CD8-positive, alpha-beta memory T cell (primary cell): ENCODE measurements at regions not wholly inside any gene's neighbourhood (a gene's known extent, or its start where the extent isn't known, plus 50 kb on each side); places are given as distances from the start of the nearest gene placed in this dataset.

Source experiments
- CTCF ChIA-PET: fragments of 350-600 bp; sonication (Branson Sonifier 250); formaldehyde crosslinking; loops from one replicate; lab custom pipeline; 2021; ENCODE audit warnings: antibody characterized with exemption; lab: Charles Lee
- POLR2A ChIA-PET: fragments of 350-600 bp; sonication (Branson Sonifier 250); formaldehyde crosslinking; loops from one replicate; lab custom pipeline; 2021; ENCODE audit warnings: antibody characterized with exemption; lab: Charles Lee
- DNase-seq, 5 donors: peaks; one replicate each; pipeline versions ENCODE4 v3.0.0 to v3.0.0-alpha.2; 2020 to 2022; ENCODE audit warnings: mixed read lengths in 1 of 5
- H3K27ac ChIP-seq: one replicate; pipeline ENCODE4 v1.7.0; 2013; ENCODE audit warnings: low read depth, mild to moderate bottlenecking, low read length, moderate library complexity
- H3K27me3 ChIP-seq: 2 replicates; pipeline ENCODE4 v1.7.0; 2013; ENCODE audit warnings: low read length, mild to moderate bottlenecking; ENCODE audit not compliant: insufficient read depth, poor library complexity, severe bottlenecking
- H3K36me3 ChIP-seq: 2 replicates; pipeline ENCODE4 v1.7.0; 2013; ENCODE audit warnings: mild to moderate bottlenecking, low read length, moderate library complexity; ENCODE audit not compliant: insufficient read depth
- H3K4me1 ChIP-seq: 2 replicates; pipeline ENCODE4 v1.7.0; 2013; ENCODE audit warnings: mild to moderate bottlenecking, low read length, moderate library complexity; ENCODE audit not compliant: insufficient read depth
- H3K4me3 ChIP-seq: 2 replicates; pipeline ENCODE4 v1.7.0; 2013; ENCODE audit warnings: mild to moderate bottlenecking, low read length
- H3K9me3 ChIP-seq: 2 replicates; pipeline ENCODE4 v1.7.0; 2013; ENCODE audit warnings: mild to moderate bottlenecking, low read length
- H3K27ac Mint-ChIP-seq, 8 donors: one replicate each; pipeline ENCODE4 v1.8.0; 2020 to 2021; ENCODE audit warnings: mixed read lengths in 8 of 8, mild to moderate bottlenecking in 6 of 8, inconsistent platforms in 3 of 8, moderate library complexity in 3 of 8
- H3K27me3 Mint-ChIP-seq, 2 donors: one replicate each; pipeline ENCODE4 v1.8.0; 2020 to 2021; ENCODE audit warnings: mixed read lengths in 2 of 2, mild to moderate bottlenecking in 1 of 2, moderate library complexity in 1 of 2
- H3K36me3 Mint-ChIP-seq, 3 donors: one replicate each; pipeline ENCODE4 v1.8.0; 2020 to 2021; ENCODE audit warnings: mixed read lengths in 3 of 3, inconsistent platforms in 1 of 3, mild to moderate bottlenecking in 1 of 3
- H3K4me1 Mint-ChIP-seq, 3 donors: one replicate each; pipeline ENCODE4 v1.8.0; 2020 to 2021; ENCODE audit warnings: mixed read lengths in 3 of 3, inconsistent platforms in 1 of 3, mild to moderate bottlenecking in 1 of 3
- H3K4me3 Mint-ChIP-seq, 7 donors: one replicate each; pipeline ENCODE4 v1.8.0; 2020 to 2021; ENCODE audit warnings: mixed read lengths in 7 of 7, mild to moderate bottlenecking in 6 of 7, moderate library complexity in 4 of 7, inconsistent platforms in 2 of 7
- H3K9me3 Mint-ChIP-seq, 5 donors: one replicate each; pipeline ENCODE4 v1.8.0; 2020 to 2022; ENCODE audit warnings: mixed read lengths in 5 of 5, mild to moderate bottlenecking in 3 of 5, moderate library complexity in 2 of 5, inconsistent platforms in 1 of 5

DNA sequence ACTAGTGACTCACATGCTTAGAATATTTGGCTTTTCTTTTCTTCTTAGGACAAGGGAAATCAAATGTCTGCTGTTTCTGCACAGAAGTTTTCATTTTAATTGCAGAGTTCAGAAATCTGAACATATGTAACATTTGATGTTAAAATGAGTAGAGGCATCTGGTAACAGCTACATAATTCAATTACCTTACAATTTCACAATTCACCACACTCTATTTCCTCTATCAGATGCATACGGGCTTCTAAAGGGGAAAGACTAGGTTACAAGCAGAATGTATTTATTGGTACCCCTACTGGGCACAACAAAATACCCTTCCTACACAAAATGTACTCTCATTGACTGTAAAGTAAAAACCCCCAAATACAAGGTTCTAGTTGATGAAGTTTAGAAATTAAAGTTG is 176.0 kb downstream of the SOX2 start:
- H3K9me3 Mint-ChIP-seq: peaks cover 0 to 5% (median 0%) of the 10 kb centered on the region in 5 donors
- CTCF ChIA-PET: no interaction called here
- no peak for DNase-seq
- Histone ChIP-seq H3K4me3 (no peak overlapping the region), H3K9me3 (no peaks in the 10 kb centered on the region), H3K36me3 (no peaks in the 10 kb centered on the region), H3K27me3 (no peaks in the 10 kb centered on the region), H3K27ac (no peak overlapping the region), H3K4me1 (no peaks in the 10 kb centered on the region)
- H3K4me3 Mint-ChIP-seq: no peak overlapping the region
- H3K27ac Mint-ChIP-seq: no peak overlapping the region
- H3K27me3 Mint-ChIP-seq: peaks cover 0 to 2% of the 10 kb centered on the region in 2 donors
- POLR2A ChIA-PET: no interaction called here
- no peaks in the 10 kb centered on the region for H3K4me1 Mint-ChIP-seq
- H3K36me3 Mint-ChIP-seq: no peaks in the 10 kb centered on the region

DNA sequence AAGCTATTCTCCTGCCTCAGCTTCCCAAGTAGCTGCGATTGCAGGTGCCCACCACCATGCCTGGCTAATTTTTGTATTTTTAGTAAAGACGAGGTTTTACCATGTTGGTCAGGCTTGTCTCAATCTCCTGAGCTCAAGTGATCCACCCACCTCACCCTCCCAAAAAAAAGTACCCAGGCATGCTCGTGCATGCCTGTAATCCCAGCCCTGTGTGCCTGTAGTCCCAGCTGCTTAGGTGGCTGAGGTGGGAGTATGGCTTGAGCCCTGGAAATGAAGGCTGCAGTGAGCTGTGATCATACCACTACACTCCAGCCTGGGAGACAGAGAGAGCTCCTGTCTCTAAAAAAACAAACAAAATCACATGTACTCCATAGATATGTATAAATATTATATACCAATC is 176.5 kb downstream of the SOX2 start:
- Histone ChIP-seq H3K4me3 (no peak overlapping the region), H3K9me3 (no peaks in the 10 kb centered on the region), H3K36me3 (no peaks in the 10 kb centered on the region), H3K27me3 (no peaks in the 10 kb centered on the region), H3K27ac (no peak overlapping the region), H3K4me1 (no peaks in the 10 kb centered on the region)
- H3K36me3 Mint-ChIP-seq: no peaks in the 10 kb centered on the region
- H3K4me1 Mint-ChIP-seq: no peaks in the 10 kb centered on the region
- DNase-seq: no peak
- no peak overlapping the region for H3K4me3 Mint-ChIP-seq
- CTCF ChIA-PET: no interaction called here
- H3K27me3 Mint-ChIP-seq: peaks cover 0 to 2% of the 10 kb centered on the region in 2 donors
- H3K9me3 Mint-ChIP-seq: peaks cover 0 to 7% (median 0%) of the 10 kb centered on the region in 5 donors
- POLR2A ChIA-PET: interaction anchor here (0.7 kb wide), 1 partner anchor 202 kb away, joined by 3 read pairs; no protein-coding TSS in a partner anchor
- H3K27ac Mint-ChIP-seq: no peak overlapping the region

DNA sequence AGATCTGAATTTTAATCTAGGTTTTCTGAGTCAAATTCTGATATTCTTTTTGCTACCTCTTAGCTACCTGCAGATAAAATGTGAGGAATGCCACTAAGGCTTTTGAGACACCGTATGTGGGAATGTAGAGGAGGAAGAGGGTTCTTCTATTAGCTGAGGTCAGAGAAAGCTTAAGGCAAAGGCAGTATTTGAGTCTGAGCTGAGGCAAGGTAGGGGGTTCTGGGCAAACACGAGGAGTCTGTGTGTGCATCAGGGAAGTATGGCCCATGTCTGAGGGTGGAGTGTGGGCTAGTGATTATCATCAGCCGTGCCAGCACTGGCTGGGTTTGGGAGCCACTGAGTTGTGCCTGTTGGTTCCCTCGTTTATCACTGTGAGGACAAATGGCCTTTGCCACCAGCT is 181.1 kb downstream of the SOX2 start:
- no peaks in the 10 kb centered on the region for H3K4me1 Mint-ChIP-seq
- H3K27me3 Mint-ChIP-seq: no peaks in the 10 kb centered on the region
- H3K36me3 Mint-ChIP-seq: no peaks in the 10 kb centered on the region
- H3K4me3 Mint-ChIP-seq: no peak overlapping the region
- ChIA-PET CTCF (no interaction called here), POLR2A (no interaction called here)
- H3K27me3 ChIP-seq: no peaks in the 10 kb centered on the region
- H3K27ac Mint-ChIP-seq: no peak overlapping the region
- H3K4me3 ChIP-seq: no peak overlapping the region
- H3K4me1 ChIP-seq: no peaks in the 10 kb centered on the region
- no peak overlapping the region for H3K27ac ChIP-seq
- no peaks in the 10 kb centered on the region for H3K9me3 ChIP-seq
- H3K36me3 ChIP-seq: no peaks in the 10 kb centered on the region
- no peak for DNase-seq
- H3K9me3 Mint-ChIP-seq: peaks cover 0 to 8% (median 3%) of the 10 kb centered on the region in 5 donors

- Histone ChIP-seq H3K27ac (no peak overlapping the region), H3K4me1 (no peaks in the 10 kb centered on the region), H3K27me3 (no peaks in the 10 kb centered on the region), H3K9me3 (no peaks in the 10 kb centered on the region), H3K36me3 (no peaks in the 10 kb centered on the region), H3K4me3 (no peak overlapping the region)
- Mint-ChIP-seq H3K36me3 (no peaks in the 10 kb centered on the region), H3K4me3 (no peak overlapping the region), H3K4me1 (no peaks in the 10 kb centered on the region), H3K27ac (no peak overlapping the region), H3K27me3 (no peaks in the 10 kb centered on the region), H3K9me3 (peaks cover 0 to 3% (median 2%) of the 10 kb centered on the region in 5 donors)
- DNase-seq: no peak
- ChIA-PET POLR2A (no interaction called here), CTCF (no interaction called here)
Observed at GRCh38 chr3:181896605-181897004, 184.9 kb downstream of the SOX2 start.

DNA sequence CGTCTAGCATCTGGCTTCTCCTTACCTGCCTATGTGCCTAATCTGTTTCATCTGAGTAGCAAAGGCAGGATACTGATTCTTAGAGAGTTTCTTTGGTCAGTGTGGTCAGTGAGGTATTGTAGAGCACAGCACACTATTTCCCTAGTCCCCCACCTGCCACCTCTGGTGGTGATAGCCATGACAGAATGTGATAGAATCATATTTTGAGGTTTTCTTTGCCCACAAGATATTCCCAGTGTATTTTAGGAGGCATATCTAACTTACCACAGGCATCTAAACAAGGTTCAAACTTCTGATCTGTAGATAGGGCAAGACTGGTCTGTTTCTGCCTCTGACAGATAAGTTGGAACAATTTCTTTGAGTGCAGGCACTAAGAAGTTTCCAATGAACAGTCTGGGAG is 188.0 kb downstream of the SOX2 start:
- H3K36me3 Mint-ChIP-seq: no peaks in the 10 kb centered on the region
- Histone ChIP-seq H3K9me3 (no peaks in the 10 kb centered on the region), H3K4me3 (no peak overlapping the region), H3K4me1 (no peaks in the 10 kb centered on the region), H3K27me3 (no peaks in the 10 kb centered on the region), H3K27ac (no peak overlapping the region), H3K36me3 (no peaks in the 10 kb centered on the region)
- peaks cover 0 to 3% (median 0%) of the 10 kb centered on the region in 5 donors for H3K9me3 Mint-ChIP-seq
- no peak for DNase-seq
- ChIA-PET POLR2A (no interaction called here), CTCF (no interaction called here)
- no peak overlapping the region for H3K27ac Mint-ChIP-seq
- no peak overlapping the region for H3K4me3 Mint-ChIP-seq
- H3K4me1 Mint-ChIP-seq: no peaks in the 10 kb centered on the region
- no peaks in the 10 kb centered on the region for H3K27me3 Mint-ChIP-seq

DNA sequence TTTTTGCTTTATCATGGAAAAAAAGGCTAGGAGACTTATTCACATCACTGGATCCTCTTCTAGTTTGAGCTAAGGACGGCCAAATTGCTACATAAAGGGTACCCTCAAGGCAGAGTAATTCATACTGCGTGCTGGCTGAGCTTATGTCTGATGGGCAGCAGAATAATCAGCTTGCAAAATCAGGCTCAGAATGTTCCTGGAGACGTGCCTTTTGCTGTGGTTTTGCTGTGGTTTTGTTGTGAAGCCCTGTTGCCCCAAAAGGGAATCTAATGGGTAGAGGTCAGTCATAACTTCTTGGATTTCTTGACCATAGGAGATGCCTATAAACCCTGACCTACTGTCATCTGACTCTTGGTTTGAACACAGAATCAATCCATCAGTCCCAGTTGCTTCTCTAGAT is 189.9 kb downstream of the SOX2 start:
- Mint-ChIP-seq H3K9me3 (peaks cover 0 to 3% (median under 1%) of the 10 kb centered on the region in 5 donors), H3K4me3 (no peak overlapping the region), H3K27ac (no peak overlapping the region), H3K36me3 (no peaks in the 10 kb centered on the region), H3K27me3 (no peaks in the 10 kb centered on the region), H3K4me1 (no peaks in the 10 kb centered on the region)
- Histone ChIP-seq H3K36me3 (no peaks in the 10 kb centered on the region), H3K27me3 (no peaks in the 10 kb centered on the region), H3K9me3 (no peaks in the 10 kb centered on the region), H3K4me3 (no peak overlapping the region), H3K4me1 (no peaks in the 10 kb centered on the region), H3K27ac (no peak overlapping the region)
- CTCF ChIA-PET: no interaction called here
- POLR2A ChIA-PET: no interaction called here
- no peak for DNase-seq

GRCh38 chr3:181906338-181906737 is 194.6 kb downstream of the SOX2 start:
- no peaks in the 10 kb centered on the region for H3K27me3 ChIP-seq
- H3K27ac Mint-ChIP-seq: no peak overlapping the region
- H3K4me1 ChIP-seq: no peaks in the 10 kb centered on the region
- ChIA-PET POLR2A (no interaction called here), CTCF (no interaction called here)
- DNase-seq: no peak
- peaks cover 0 to 4% (median 0%) of the 10 kb centered on the region in 5 donors for H3K9me3 Mint-ChIP-seq
- H3K36me3 Mint-ChIP-seq: no peaks in the 10 kb centered on the region
- no peaks in the 10 kb centered on the region for H3K36me3 ChIP-seq
- no peaks in the 10 kb centered on the region for H3K4me1 Mint-ChIP-seq
- H3K27me3 Mint-ChIP-seq: peaks cover 0 to 1% of the 10 kb centered on the region in 2 donors
- H3K4me3 ChIP-seq: no peak overlapping the region
- H3K4me3 Mint-ChIP-seq: no peak overlapping the region
- no peak overlapping the region for H3K27ac ChIP-seq
- H3K9me3 ChIP-seq: no peaks in the 10 kb centered on the region

DNA sequence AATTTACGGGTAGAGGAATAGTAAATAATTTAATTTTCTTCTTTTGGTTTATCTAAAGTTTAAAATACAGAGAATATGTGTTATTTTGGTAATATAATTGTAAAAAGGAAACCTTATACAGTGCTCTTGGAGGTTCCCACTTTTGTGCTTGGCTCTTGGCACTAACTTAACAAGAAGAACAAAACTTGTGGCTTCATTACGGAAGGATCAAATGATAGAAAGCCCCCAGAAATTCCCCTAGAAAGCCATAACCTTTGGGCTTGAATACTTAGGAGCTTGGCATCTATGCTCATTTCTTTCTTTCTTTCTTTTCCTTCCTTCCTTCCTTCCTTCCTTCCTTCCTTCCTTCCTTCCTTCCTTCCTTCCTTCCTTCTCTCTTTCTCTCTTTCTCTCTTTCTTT is 197.5 kb downstream of the SOX2 start:
- no peak overlapping the region for H3K4me3 ChIP-seq
- no peaks in the 10 kb centered on the region for H3K27me3 ChIP-seq
- peaks cover 0 to 4% (median 0%) of the 10 kb centered on the region in 5 donors for H3K9me3 Mint-ChIP-seq
- no peak overlapping the region for H3K27ac Mint-ChIP-seq
- no peaks in the 10 kb centered on the region for H3K9me3 ChIP-seq
- H3K36me3 ChIP-seq: no peaks in the 10 kb centered on the region
- no peak overlapping the region for H3K27ac ChIP-seq
- peaks cover 0 to 1% of the 10 kb centered on the region in 2 donors for H3K27me3 Mint-ChIP-seq
- H3K4me3 Mint-ChIP-seq: no peak overlapping the region
- ChIA-PET POLR2A (no interaction called here), CTCF (no interaction called here)
- H3K36me3 Mint-ChIP-seq: no peaks in the 10 kb centered on the region
- no peaks in the 10 kb centered on the region for H3K4me1 Mint-ChIP-seq
- no peak for DNase-seq
- no peaks in the 10 kb centered on the region for H3K4me1 ChIP-seq

- Mint-ChIP-seq H3K4me3 (no peak overlapping the region), H3K9me3 (peaks cover 0 to 3% (median under 1%) of the 10 kb centered on the region in 5 donors), H3K4me1 (no peaks in the 10 kb centered on the region), H3K36me3 (no peaks in the 10 kb centered on the region), H3K27me3 (peaks cover 0 to 1% of the 10 kb centered on the region in 2 donors), H3K27ac (no peak overlapping the region)
- H3K4me3 ChIP-seq: no peak overlapping the region
- H3K4me1 ChIP-seq: no peaks in the 10 kb centered on the region
- CTCF ChIA-PET: no interaction called here
- no peaks in the 10 kb centered on the region for H3K36me3 ChIP-seq
- H3K27me3 ChIP-seq: no peaks in the 10 kb centered on the region
- POLR2A ChIA-PET: no interaction called here
- no peaks in the 10 kb centered on the region for H3K9me3 ChIP-seq
- DNase-seq: no peak
- H3K27ac ChIP-seq: no peak overlapping the region
Observed at GRCh38 chr3:181912384-181912783, 200.7 kb downstream of the SOX2 start.
